ENCODE measurements at regions not wholly inside any gene's neighbourhood (a gene's known extent, or its start where the extent isn't known, plus 50 kb on each side); places are given as distances from the start of the nearest gene placed in this dataset.
A peak's percentile ranks its signal among the peaks of the same experiment; 100 is the strongest.

GRCh38 chr1:182207300-182207699, 145.8 kb upstream of the ZNF648 start:
- H3K4me2 ChIP-seq (ENCODE audit: extremely low read depth, insufficient read depth, low read length), result no peak overlapping the region
- no peak for DNase-seq (ENCODE audit: low read depth in 2 of 2)
- no peaks in the 10 kb centered on the region for H3K79me2 ChIP-seq (ENCODE audit: control insufficient read depth, insufficient read depth, low read length)

GRCh38 chr1:182206626-182207239, 145.2 kb upstream of the ZNF648 start:
- no peak for TF ChIP-seq CTCF (conservative IDR thresholded peaks at IDR 0.05 in 1 of 2, IDR thresholded peaks at IDR 0.05 in 1 of 2; ENCODE audit: low read depth in 1 of 2, low read length in 2 of 2)
- TF ChIP-seq EZH2 (IDR thresholded peaks at IDR 0.05; ENCODE audit: low read length, missing control alignments), result no peak
- H2AFZ ChIP-seq (ENCODE audit: low read length), result no peak overlapping the region
- H3K4me1 ChIP-seq (ENCODE audit: control insufficient read depth, extremely low read depth, insufficient read depth, low read length), result no peaks in the 10 kb centered on the region
- H3K36me3 ChIP-seq (ENCODE audit: control insufficient read depth, insufficient read depth, low read length), result no peaks in the 10 kb centered on the region
- H3K27me3 ChIP-seq (ENCODE audit: control insufficient read depth, insufficient read depth, low read length), result no peaks in the 10 kb centered on the region
- H3K9ac ChIP-seq (ENCODE audit: insufficient read depth, low read length), result no peak overlapping the region
- no peaks in the 10 kb centered on the region for H3K79me2 ChIP-seq (ENCODE audit: control insufficient read depth, insufficient read depth, low read length)
- peak in 1 of 2 donors; percentile 31 for DNase-seq (ENCODE audit: low read depth in 2 of 2)
- no peak overlapping the region for H3K4me2 ChIP-seq (ENCODE audit: extremely low read depth, insufficient read depth, low read length)
- H3K9me3 ChIP-seq (ENCODE audit: control insufficient read depth, insufficient read depth, low read depth, low read length), result no peaks in the 10 kb centered on the region
- H3K4me3 ChIP-seq (replicated peaks in 1 of 4; ENCODE audit: control extremely low read depth in 1 of 4, insufficient read depth in 1 of 4, low read depth in 3 of 4, low read length in 4 of 4), result no peak overlapping the region
- H3K27ac ChIP-seq (ENCODE audit: insufficient read depth, low read length), result no peak overlapping the region
- no peaks in the 10 kb centered on the region for H4K20me1 ChIP-seq (ENCODE audit: control insufficient read depth, extremely low read depth, insufficient read depth, low read length)

More at GRCh38 chr1:182207300-182207699, 145.8 kb upstream of the ZNF648 start:
- TF ChIP-seq CTCF (conservative IDR thresholded peaks at IDR 0.05 in 1 of 2, IDR thresholded peaks at IDR 0.05 in 1 of 2; ENCODE audit: low read depth in 1 of 2, low read length in 2 of 2) (no peak), EZH2 (IDR thresholded peaks at IDR 0.05; ENCODE audit: low read length, missing control alignments) (no peak)
- no peak overlapping the region for H3K27ac ChIP-seq (ENCODE audit: insufficient read depth, low read length)
- H3K4me1 ChIP-seq (ENCODE audit: control insufficient read depth, extremely low read depth, insufficient read depth, low read length), result no peaks in the 10 kb centered on the region
- H2AFZ ChIP-seq (ENCODE audit: low read length), result no peak overlapping the region
- no peak overlapping the region for H3K9ac ChIP-seq (ENCODE audit: insufficient read depth, low read length)
- no peaks in the 10 kb centered on the region for H4K20me1 ChIP-seq (ENCODE audit: control insufficient read depth, extremely low read depth, insufficient read depth, low read length)
- H3K9me3 ChIP-seq (ENCODE audit: control insufficient read depth, insufficient read depth, low read depth, low read length), result no peaks in the 10 kb centered on the region
- H3K27me3 ChIP-seq (ENCODE audit: control insufficient read depth, insufficient read depth, low read length), result no peaks in the 10 kb centered on the region
- H3K4me3 ChIP-seq (replicated peaks in 1 of 4; ENCODE audit: control extremely low read depth in 1 of 4, insufficient read depth in 1 of 4, low read depth in 3 of 4, low read length in 4 of 4), result no peak overlapping the region
- no peaks in the 10 kb centered on the region for H3K36me3 ChIP-seq (ENCODE audit: control insufficient read depth, insufficient read depth, low read length)

GRCh38 chr1:182205351-182206022, 144.0 kb upstream of the ZNF648 start:
- Histone ChIP-seq H3K79me2 (ENCODE audit: control insufficient read depth, insufficient read depth, low read length) (no peaks in the 10 kb centered on the region), H3K9me3 (ENCODE audit: control insufficient read depth, insufficient read depth, low read depth, low read length) (no peaks in the 10 kb centered on the region), H2AFZ (ENCODE audit: low read length) (no peak overlapping the region), H3K4me2 (ENCODE audit: extremely low read depth, insufficient read depth, low read length) (no peak overlapping the region), H3K4me1 (ENCODE audit: control insufficient read depth, extremely low read depth, insufficient read depth, low read length) (no peaks in the 10 kb centered on the region), H3K36me3 (ENCODE audit: control insufficient read depth, insufficient read depth, low read length) (no peaks in the 10 kb centered on the region), H3K27ac (ENCODE audit: insufficient read depth, low read length) (no peak overlapping the region), H3K27me3 (ENCODE audit: control insufficient read depth, insufficient read depth, low read length) (no peaks in the 10 kb centered on the region), H3K4me3 (replicated peaks in 1 of 4; ENCODE audit: control extremely low read depth in 1 of 4, insufficient read depth in 1 of 4, low read depth in 3 of 4, low read length in 4 of 4) (no peak overlapping the region), H3K9ac (ENCODE audit: insufficient read depth, low read length) (no peak overlapping the region), H4K20me1 (ENCODE audit: control insufficient read depth, extremely low read depth, insufficient read depth, low read length) (no peaks in the 10 kb centered on the region)
- TF ChIP-seq CTCF (conservative IDR thresholded peaks at IDR 0.05 in 1 of 2, IDR thresholded peaks at IDR 0.05 in 1 of 2; ENCODE audit: low read depth in 1 of 2, low read length in 2 of 2), result no peak
- TF ChIP-seq EZH2 (IDR thresholded peaks at IDR 0.05; ENCODE audit: low read length, missing control alignments), result no peak
- DNase-seq (ENCODE audit: low read depth in 2 of 2), result no peak
